NAMALWA (cell line): ENCODE measurements at regions not wholly inside any gene's neighbourhood (a gene's known extent, or its start where the extent isn't known, plus 50 kb on each side); places are given as distances from the start of the nearest gene placed in this dataset.
"Not testable (repeated sequence)": the region's sequence is repeated elsewhere in the genome, so short reads cannot be mapped to it uniquely, and the experiment has no call there.

Experiments
- DNase-seq: peaks from one replicate; pipeline ENCODE4 v3.0.0-alpha.2; 2015; ENCODE audit warnings: low spot score

DNA sequence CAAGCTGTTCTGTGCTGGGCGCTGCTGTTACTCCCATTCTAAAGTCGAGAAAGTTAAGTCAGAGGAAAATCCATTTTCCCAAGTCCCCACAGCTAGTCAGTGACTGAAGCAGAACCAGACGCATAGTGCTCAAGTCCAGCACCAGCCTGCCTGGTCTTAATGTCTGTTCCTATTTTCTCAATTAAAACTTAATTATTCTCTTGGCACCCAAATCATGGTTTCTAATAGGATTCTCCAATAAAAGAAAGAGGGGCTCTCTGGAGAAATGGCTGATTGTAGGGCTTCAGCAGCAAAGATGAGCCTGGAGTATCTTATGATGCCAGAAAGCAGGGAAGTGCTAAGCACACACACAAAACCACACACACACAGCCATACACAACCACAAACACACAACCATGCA, 531.0 kb upstream of the SALL3 start:
- DNase-seq = no peak

DNA sequence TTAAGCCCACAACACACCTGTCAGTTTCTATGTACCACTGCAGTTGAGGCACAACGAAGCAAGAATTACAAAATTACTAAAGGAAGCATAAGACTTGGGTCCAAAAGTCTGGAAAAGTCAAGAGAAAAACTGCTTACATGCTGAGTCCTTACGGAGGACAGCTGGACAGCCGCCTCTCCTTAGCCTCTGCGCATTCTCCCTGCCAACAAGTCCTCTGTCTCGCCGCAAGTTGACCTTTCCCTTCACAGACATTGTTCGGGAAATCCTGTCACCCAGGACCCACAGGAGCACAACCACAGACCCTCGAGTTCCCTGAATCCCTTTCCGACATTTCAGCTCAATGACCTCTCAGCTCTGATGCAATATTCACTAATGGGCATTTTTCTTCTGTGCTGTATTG, 525.4 kb upstream of the SALL3 start:
- DNase-seq = no peak

DNA sequence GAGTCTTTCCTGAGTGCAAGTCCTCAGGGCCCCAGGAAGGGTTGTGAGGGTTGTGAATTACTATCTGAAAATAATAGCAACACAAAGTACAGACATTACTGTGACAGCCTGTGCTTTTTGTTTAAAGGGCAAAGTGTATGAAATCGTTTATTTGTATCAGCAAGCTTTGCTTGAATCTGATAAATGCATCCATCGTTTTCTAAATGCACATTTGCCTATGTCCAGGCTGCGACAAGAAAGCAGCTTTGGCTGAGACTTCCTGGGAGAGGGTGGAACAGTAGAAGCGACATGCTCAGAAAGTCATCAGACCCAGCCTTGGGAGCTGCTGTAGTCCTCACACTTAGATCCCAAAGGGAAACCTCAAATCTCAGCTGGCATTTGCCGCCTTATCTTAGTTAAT, 524.2 kb upstream of the SALL3 start:
- DNase-seq = no peak

GRCh38 chr18:78457011-78457410, 522.6 kb upstream of the SALL3 start:
- no peak for DNase-seq

DNA sequence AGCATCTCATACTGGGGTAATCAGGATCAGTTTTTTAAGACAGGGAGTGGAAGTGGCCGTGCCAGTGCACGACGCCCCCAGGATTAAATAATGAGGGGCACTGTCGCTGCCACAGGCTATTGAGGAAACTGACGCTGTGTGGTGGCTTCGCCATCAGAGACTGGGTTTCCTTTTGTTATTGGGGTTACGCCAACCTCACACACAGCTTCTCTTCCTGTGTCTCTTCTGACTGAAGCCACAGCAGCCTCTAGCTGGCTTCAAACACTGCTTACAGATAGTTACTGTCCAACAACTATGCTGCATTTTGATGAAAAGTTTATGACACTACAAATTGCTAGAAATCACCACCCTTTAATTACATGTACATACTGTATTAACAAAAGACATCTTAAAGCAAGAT, 521.9 kb upstream of the SALL3 start:
- no peak for DNase-seq

DNA sequence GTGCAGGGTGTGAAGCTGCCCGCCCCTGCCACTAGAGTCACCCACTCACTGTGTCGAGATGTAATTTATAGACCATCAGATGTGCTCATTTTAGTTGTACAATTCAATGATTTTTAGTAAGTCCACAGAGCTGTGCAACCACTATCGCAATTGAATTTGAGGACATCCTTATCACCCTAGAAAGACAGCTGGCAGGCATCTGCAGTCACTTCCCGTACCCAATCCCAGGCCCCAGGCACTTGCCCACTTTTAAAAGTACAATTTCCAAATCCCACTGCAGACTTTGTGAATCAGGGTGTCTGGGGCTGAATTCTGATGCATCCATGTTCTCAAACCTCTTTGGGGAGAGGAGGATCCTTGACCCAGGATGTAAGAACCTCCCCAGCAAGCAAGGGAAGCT, 521.3 kb upstream of the SALL3 start:
- DNase-seq = no peak

DNA sequence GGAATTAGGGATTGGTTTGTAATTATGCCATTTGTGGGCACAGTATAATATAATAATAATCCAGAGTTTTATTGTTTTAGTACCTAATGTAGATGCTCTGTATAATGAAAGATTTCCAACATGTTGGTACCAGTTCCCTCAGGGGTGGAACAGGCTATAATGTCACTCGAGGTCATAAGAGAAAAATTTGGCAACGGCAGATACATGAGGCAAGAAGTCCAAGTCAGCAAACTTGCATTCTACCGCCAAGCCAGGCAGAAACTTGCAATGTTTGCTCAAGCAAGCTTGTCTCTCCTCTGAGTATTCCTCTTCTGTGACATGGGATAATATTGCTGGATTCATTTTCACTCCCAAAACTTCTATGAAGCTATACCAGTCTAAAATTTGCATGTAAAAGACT, 520.0 kb upstream of the SALL3 start:
- no peak for DNase-seq

GRCh38 chr18:78460558-78460957, 519.1 kb upstream of the SALL3 start:
- DNase-seq = no peak

- DNase-seq = no peak
These were observed 506.1 kb upstream of the SALL3 start for GRCh38 chr18:78473563-78473962.

- DNase-seq = no peak
These were observed 501.8 kb upstream of the SALL3 start for GRCh38 chr18:78477840-78478239.

GRCh38 chr18:78479443-78479842, 500.2 kb upstream of the SALL3 start:
- DNase-seq = no peak

- no peak for DNase-seq
These were observed 499.2 kb upstream of the SALL3 start for GRCh38 chr18:78480262-78481054.

- no peak for DNase-seq
These were observed 497.2 kb upstream of the SALL3 start for GRCh38 chr18:78482378-78482777.

GRCh38 chr18:78487649-78488048, 492.0 kb upstream of the SALL3 start:
- no peak for DNase-seq

- DNase-seq = no peak
These were observed 487.4 kb upstream of the SALL3 start for GRCh38 chr18:78492064-78492812.

DNA sequence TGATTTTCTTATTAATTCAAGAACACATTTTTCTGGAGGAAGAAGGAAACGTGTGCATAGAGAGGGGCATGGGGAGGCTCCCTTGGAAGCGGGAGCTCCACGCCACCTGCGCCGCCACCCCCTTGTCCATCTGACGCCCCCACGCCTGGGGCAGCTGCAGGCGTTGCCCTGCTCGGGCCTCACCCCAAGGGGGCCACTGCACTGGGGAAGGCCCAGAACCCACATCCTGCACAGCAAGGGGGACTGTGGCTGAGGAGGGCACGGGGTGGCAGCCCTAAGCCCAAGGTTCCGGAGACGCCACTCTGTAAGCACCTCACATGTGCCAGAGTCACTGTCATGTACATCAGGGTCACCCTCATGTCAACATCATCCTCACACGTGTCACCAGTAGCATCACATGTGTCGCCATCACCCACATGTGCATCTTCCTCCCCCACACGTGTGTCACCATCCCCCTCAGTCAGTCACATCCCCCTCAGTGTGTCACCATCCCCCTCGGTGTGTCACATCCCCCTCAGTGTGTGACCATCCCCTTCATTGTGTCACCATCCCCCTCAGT, 486.7 kb upstream of the SALL3 start:
- DNase-seq = peak; percentile 16

GRCh38 chr18:78493490-78493889, 486.1 kb upstream of the SALL3 start:
- DNase-seq = not testable (repeated sequence)

DNA sequence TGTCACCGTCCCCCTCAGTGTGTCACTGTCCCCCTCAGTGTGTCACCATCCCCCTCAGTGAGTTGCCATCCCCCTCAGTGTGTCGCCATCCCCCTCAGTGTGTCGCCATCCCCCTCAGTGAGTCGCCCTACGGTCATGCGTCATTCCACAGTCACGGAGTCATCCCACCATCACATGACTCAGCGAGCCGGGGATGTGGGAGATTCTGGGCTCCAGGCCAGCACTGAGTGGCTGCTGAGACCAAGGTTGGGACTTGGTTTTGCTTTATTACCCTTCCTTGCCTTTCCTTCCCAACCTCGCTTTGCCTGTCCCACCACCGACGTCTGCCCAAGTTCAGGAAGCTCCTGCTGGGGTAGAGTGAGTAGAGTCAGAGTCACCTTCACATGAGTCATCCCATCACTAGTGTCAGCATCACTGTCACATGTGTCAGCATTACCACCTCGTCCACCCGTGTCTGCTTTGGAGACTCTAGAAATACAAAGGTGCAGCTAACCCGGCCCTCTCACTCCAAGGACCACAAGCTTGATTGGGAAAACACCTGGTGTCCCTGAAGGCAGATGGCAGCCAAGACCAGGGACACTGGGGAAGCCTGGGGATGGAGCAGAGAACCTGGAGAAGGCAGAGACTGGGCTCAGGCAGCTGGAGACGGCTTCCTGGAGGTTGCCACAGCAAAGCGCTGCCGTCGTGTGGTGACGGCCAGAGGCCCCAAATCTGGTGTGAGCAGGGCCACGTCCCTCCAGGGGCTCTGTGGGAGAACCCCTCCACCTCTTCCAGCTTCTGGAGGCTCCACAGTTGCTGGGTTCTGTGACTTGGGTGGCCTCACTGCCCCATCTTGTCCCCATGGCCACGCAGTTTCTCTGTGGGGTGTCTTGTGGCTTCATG, 485.2 kb upstream of the SALL3 start:
- DNase-seq = no peak

DNA sequence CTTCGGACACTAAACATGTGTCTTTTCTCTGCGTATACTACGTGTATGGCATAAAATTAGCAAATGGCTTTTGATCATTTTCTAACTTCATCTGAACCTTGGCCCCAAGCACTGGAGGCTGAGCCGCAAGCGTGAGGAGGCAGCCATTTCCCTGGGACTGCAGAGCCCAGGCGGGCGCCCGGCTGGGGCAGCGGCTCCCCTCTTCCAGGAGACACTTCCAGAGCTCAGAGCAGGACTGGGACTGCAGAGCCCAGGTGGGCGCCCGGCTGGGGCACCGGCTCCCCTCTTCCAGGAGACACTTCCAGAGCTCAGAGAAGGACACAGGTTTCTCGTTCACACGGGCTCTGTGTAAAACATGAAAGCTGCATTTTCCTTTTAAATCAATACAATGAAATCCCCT, 484.1 kb upstream of the SALL3 start:
- no peak for DNase-seq

- no peak for DNase-seq
These were observed 483.5 kb upstream of the SALL3 start for GRCh38 chr18:78496079-78496478.

DNA sequence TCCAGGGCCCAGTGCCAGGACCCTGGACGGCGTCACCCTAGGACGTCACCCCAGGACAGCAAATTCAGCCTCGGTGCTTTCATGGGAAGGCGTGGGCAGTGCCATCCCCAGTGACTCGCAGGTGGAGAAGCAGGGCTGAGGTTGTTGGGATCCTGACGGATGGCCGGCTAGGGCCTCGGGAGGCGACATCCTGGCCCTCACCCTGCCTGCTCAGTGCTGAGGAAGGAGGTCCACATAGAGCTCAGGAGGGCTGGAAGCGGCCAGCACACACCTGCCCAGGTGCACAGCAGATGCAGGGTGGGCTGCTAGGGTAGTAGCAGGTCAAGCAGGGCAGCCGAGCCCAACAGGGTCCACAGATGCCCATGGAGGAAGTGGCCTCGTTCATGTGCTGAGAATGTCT, 482.0 kb upstream of the SALL3 start:
- DNase-seq = no peak

DNA sequence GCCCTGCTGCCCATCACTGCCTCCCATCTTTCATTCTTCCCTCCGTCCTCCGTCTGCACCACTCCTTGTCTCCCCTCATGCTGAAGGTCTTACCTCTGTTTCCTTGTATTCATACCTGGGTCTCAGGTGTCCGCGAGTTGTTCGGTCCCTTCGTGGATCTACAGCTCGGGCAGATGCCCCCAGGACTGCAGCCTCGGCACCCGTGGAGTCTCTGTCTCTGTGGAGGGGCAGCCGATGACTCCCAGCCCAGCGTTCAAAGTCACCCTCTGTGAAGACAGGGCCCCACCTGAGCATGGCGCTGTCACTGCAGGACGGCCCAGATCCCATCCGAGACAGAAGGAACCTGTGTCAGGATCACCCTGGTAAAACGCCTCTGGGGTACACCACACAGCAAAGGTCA, 480.0 kb upstream of the SALL3 start:
- no peak for DNase-seq
